Colonic mucosa (tissue), 4 donors: ENCODE measurements at regions not wholly inside any gene's neighbourhood (a gene's known extent, or its start where the extent isn't known, plus 50 kb on each side); places are given as distances from the start of the nearest gene placed in this dataset.
A peak's percentile ranks its signal among the peaks of the same experiment; 100 is the strongest.

Experiments used
- DNase-seq: peaks from one replicate; pipeline ENCODE4 v3.0.0-alpha.2; 2020
- H3K27ac ChIP-seq: fragments of 200-600 bp; one replicate; pipeline ENCODE4 v1.8.0; 2021
- H3K27me3 ChIP-seq: fragments of 200-600 bp; one replicate; pipeline ENCODE4 v1.8.0; 2021
- H3K36me3 ChIP-seq: fragments of 200-600 bp; one replicate; pipeline ENCODE4 v1.8.0; 2021
- H3K4me1 ChIP-seq: fragments of 200-600 bp; one replicate; pipeline ENCODE4 v1.8.0; 2021; ENCODE audit warnings: mild to moderate bottlenecking
- H3K4me3 ChIP-seq: fragments of 200-600 bp; one replicate; pipeline ENCODE4 v1.8.0; 2021
- H3K9ac ChIP-seq, 2 donors: one replicate each; pipeline ENCODE4 v1.7.0; 2013; ENCODE audit warnings: control low read depth in 2 of 2, low read depth in 2 of 2, low read length in 2 of 2
- H3K9me3 ChIP-seq: fragments of 200-600 bp; one replicate; pipeline ENCODE4 v1.8.0; 2021
- intact Hi-C: fragments of 100-400 bp; cut with DNase I; formaldehyde crosslinking; loops from one replicate; pipeline ENCODE4 v1.14.1; 2022
- TF ChIP-seq, protein P1 (sequence below): fragments of 200-600 bp; IDR thresholded peaks from one replicate; pipeline ENCODE4 v1.8.0; 2022; ENCODE audit warnings: antibody characterized with exemption, mild to moderate bottlenecking
- donor health status: healthy.
- donor health status: DM: no; HTN: no; CAD: no.
- donor health status: DM: no; HTN: no; CAD: no.

DNA sequence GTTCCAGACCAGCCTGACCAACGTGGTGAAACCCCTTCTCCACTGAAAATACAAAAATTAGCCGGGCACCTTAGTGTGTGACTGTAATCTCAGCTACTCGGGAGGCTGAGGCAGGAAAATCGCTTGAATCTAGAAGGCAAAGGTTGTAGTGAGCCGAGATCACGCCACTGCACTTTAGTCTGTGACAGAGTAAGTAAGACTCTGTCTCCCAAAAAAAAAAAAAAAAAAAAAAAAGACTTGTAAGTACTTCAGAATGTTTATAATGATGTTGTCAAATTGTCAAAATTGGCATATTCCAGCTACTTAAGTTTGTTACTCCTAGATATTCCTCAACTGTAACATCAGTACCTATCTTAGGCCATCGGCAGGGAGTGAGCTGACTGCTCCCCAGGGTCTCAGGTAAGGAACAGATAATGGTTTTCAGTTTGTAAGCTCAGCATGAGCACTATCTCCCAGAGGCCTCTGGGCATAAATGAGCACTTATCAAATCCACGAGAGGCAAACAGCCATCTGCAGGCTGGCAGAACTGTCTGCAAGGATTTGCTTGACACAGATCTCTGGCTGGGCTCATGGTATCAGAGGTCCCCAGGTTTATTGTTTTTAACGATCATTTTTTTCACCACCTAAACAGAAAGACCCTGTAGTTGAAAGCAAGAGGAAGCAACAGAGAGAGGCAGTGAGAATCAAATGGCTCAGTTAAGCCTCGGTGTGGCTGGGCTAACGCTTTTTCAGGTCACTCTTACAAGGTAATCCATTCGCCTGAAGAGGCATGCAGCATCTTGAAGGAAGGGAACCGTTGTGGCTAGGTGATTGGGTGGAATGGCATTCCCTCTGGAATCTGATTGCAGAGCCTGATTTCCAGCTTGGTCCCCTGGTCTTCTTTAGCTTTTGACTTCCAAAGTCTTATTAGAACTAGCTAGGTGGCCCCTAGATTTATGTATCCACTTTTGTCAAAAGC, 115.9 kb downstream of the LY86 start:
- H3K36me3 ChIP-seq, result no peaks in the 10 kb centered on the region
- H3K27me3 ChIP-seq, result no peaks in the 10 kb centered on the region
- H3K27ac ChIP-seq, result peak overlapping the region; percentile 90
- H3K9ac ChIP-seq, result peak overlapping the region in 1 of 2 donors; percentile 67
- no peak for DNase-seq
- TF ChIP-seq, protein P1, sequence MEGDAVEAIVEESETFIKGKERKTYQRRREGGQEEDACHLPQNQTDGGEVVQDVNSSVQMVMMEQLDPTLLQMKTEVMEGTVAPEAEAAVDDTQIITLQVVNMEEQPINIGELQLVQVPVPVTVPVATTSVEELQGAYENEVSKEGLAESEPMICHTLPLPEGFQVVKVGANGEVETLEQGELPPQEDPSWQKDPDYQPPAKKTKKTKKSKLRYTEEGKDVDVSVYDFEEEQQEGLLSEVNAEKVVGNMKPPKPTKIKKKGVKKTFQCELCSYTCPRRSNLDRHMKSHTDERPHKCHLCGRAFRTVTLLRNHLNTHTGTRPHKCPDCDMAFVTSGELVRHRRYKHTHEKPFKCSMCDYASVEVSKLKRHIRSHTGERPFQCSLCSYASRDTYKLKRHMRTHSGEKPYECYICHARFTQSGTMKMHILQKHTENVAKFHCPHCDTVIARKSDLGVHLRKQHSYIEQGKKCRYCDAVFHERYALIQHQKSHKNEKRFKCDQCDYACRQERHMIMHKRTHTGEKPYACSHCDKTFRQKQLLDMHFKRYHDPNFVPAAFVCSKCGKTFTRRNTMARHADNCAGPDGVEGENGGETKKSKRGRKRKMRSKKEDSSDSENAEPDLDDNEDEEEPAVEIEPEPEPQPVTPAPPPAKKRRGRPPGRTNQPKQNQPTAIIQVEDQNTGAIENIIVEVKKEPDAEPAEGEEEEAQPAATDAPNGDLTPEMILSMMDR, result no peak
- intact Hi-C loops, result no loop called here
- no peaks in the 10 kb centered on the region for H3K9me3 ChIP-seq
- H3K4me1 ChIP-seq, result peaks cover 14% of the 10 kb centered on the region
- H3K4me3 ChIP-seq, result no peak overlapping the region

DNA sequence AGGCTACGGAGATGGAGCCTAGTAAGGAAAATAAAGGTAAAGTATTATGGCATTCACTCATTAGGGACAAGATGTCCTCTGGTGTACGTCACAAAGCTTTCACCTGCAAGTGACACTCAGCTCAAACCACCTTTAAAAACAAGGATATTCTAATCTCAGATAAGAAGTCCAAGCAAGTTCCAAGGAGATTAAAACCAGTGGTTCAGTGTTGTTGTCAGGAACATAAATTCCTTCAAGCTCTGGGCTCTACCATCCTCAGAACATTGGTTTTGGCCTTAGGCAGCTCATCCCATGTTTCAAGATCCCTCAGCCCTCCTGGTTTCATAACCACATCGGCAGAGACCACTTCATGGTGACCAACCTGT, 116.5 kb downstream of the LY86 start:
- Histone ChIP-seq H3K27ac (no peak overlapping the region), H3K4me3 (no peak overlapping the region), H3K4me1 (peaks cover 9% of the 10 kb centered on the region), H3K9ac (no peak overlapping the region), H3K36me3 (no peaks in the 10 kb centered on the region), H3K9me3 (no peaks in the 10 kb centered on the region), H3K27me3 (no peaks in the 10 kb centered on the region)
- intact Hi-C loops, result no loop called here
- DNase-seq, result no peak
- TF ChIP-seq, protein P1, result no peak

DNA sequence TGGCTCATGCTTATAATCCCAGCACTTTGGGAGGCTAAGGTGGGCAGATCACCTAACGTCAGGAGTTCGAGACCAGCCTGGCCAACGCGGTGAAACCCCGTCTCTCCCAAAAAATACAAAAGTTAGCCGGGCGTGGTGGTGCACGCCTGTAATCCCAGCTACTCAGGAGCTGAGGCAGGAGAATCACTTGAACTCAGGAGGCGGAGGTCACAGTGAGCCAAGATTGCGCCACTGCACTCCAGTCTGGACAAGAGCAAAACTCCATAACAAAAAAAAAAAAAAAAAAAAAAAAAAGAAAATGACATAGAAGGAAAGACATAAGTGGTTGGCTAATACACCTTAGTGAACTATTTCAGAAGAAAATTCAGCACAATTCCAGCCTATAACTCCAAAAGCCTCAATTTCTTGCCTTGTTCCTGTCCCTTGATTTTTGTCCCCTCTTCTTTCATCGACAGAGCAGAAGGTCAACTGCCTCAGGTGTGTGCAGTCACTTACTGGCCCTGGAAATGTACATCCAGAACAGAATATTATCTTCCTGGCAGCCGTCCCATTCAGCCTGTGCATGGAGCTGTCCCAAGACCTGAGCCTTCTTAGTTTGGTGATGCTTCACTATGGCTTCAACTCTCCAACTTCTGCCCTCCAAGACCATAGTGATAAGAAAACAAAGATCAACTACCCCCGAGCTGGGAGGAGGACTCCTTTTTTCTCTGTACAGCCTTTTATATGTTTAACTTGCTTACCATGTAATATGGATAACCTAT, 117.6 kb downstream of the LY86 start:
- H3K4me1 ChIP-seq, result peaks cover 4% of the 10 kb centered on the region
- no peak overlapping the region for H3K9ac ChIP-seq
- H3K36me3 ChIP-seq, result no peaks in the 10 kb centered on the region
- H3K27me3 ChIP-seq, result no peaks in the 10 kb centered on the region
- no peak for DNase-seq
- no peak overlapping the region for H3K4me3 ChIP-seq
- H3K27ac ChIP-seq, result no peak overlapping the region
- intact Hi-C loops, result no loop called here
- H3K9me3 ChIP-seq, result no peaks in the 10 kb centered on the region
- TF ChIP-seq, protein P1, result no peak

DNA sequence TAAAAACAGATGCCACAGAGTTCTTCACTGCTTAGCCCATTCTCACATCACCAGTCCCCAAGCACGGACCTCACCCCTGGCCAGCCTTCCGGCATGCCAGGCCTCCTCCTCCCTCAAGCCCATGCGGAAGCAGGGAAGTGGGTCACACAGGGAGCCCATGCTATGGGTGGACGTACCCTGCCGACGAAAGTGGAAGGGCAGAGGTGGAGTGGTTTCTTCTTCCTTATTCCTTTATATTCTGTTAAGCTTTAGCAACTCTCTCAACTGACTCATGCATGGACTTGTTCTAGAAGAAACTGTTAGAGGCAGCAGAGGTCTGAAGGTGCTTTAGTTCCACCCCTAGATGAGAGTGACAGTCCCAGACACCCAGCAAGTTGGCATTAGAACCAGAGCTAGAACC, 118.6 kb downstream of the LY86 start:
- H3K27ac ChIP-seq, result no peak overlapping the region
- H3K9ac ChIP-seq, result no peak overlapping the region
- H3K4me3 ChIP-seq, result no peak overlapping the region
- DNase-seq, result no peak
- no peaks in the 10 kb centered on the region for H3K9me3 ChIP-seq
- TF ChIP-seq, protein P1, result no peak
- H3K36me3 ChIP-seq, result no peaks in the 10 kb centered on the region
- H3K27me3 ChIP-seq, result no peaks in the 10 kb centered on the region
- intact Hi-C loops, result no loop called here
- H3K4me1 ChIP-seq, result peaks cover 10% of the 10 kb centered on the region

DNA sequence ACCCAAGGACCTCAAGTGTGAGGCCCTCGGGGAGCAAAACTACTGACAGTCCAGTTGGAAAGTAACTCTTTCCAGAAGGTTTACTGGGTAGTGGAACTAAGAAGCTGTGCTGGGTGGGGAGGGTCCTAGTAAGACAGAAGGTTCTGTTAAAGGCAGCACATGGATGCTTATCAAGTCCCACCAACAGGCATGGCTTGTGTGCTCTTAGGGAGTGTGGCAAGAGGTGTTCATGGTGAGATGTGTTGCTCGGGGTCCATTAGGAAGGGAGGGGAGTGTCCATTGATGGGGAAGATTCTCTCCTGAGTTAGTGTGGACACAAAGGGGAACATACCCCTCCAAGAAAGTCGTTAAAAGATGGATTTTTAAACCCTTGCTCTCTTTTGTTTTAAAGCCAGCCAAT, 120.6 kb downstream of the LY86 start:
- intact Hi-C loops, result no loop called here
- Histone ChIP-seq H3K4me1 (peaks cover 16% of the 10 kb centered on the region), H3K36me3 (no peaks in the 10 kb centered on the region), H3K9ac (no peak overlapping the region), H3K9me3 (no peaks in the 10 kb centered on the region), H3K27ac (no peak overlapping the region), H3K4me3 (no peak overlapping the region), H3K27me3 (no peaks in the 10 kb centered on the region)
- DNase-seq, result no peak
- TF ChIP-seq, protein P1, result no peak
